ENCODE measurements at regions not wholly inside any gene's neighbourhood (a gene's known extent, or its start where the extent isn't known, plus 50 kb on each side); places are given as distances from the start of the nearest gene placed in this dataset.

- no peak for TF ChIP-seq EP300 (IDR thresholded peaks at IDR 0.05)
- TF ChIP-seq POLR2AphosphoS5 (IDR thresholded peaks at IDR 0.05): no peak
- no peak for TF ChIP-seq POLR2A (IDR thresholded peaks at IDR 0.05)
- TF ChIP-seq, protein P1, sequence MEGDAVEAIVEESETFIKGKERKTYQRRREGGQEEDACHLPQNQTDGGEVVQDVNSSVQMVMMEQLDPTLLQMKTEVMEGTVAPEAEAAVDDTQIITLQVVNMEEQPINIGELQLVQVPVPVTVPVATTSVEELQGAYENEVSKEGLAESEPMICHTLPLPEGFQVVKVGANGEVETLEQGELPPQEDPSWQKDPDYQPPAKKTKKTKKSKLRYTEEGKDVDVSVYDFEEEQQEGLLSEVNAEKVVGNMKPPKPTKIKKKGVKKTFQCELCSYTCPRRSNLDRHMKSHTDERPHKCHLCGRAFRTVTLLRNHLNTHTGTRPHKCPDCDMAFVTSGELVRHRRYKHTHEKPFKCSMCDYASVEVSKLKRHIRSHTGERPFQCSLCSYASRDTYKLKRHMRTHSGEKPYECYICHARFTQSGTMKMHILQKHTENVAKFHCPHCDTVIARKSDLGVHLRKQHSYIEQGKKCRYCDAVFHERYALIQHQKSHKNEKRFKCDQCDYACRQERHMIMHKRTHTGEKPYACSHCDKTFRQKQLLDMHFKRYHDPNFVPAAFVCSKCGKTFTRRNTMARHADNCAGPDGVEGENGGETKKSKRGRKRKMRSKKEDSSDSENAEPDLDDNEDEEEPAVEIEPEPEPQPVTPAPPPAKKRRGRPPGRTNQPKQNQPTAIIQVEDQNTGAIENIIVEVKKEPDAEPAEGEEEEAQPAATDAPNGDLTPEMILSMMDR (IDR thresholded peaks at IDR 0.05): no peak
- Histone ChIP-seq H3K36me3 (no peaks in the 10 kb centered on the region), H3K27me3 (peaks cover 4% of the 10 kb centered on the region), H3K4me3 (no peak overlapping the region), H3K27ac (no peak overlapping the region), H3K4me1 (peaks cover 0 to 14% (median 6%) of the 10 kb centered on the region in 3 donors), H3K9me3 (no peaks in the 10 kb centered on the region)
- no peak for ATAC-seq
- WGBS, 2 donors (ENCODE audit: low coverage in 1 of 2): 57 to 83% methylated on average over 1 of the region's 1 CpG
Observed at GRCh38 chr9:117784996-117785395, 80.8 kb downstream of the TLR4 start.

DNA sequence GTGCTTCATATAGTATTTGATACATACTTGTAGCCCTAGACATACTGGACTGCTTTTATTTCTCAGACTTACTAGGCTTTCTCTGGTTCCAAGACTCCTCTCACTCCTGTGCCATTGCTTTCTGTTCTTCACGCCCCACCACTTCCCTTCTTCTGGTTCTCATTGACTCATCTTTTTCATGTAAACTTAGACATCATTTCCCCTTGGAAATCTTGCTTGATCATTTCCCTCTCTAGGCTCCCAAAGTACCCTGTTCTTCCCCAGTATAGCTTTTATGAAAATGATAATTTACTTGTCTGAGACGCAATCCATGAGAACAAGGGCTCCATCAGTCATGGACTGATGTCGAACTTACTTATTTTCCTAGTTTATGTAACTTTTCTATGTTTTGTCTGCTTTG is 83.5 kb downstream of the TLR4 start:
- WGBS, 2 donors (ENCODE audit: low coverage in 1 of 2): 36 to 75% methylated on average over 2 to 3 of the region's 3 CpGs
- no peak overlapping the region for H3K27ac ChIP-seq
- no peak for ATAC-seq

DNA sequence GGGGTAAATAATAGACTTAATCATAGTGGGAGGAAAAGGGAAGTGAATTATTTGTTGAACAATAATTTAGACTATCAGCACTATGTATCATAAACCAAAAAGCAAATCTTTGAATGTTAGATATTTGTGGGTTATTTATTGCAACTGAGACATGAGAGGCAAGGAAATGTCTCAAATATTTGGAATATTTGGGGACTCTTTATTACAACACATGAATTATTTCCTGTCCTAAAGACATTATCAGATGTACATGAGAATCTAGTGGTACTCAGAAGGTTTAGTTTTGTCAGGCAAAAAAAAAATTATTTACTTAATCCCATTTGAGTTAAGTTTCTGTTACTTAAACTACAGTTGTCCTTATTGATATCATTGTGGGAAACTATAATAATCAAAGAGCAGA is 91.1 kb downstream of the TLR4 start:
- no peaks in the 10 kb centered on the region for H3K4me1 ChIP-seq
- TF ChIP-seq POLR2AphosphoS5 (IDR thresholded peaks at IDR 0.05) (no peak), POLR2A (IDR thresholded peaks at IDR 0.05) (no peak), EP300 (IDR thresholded peaks at IDR 0.05) (no peak)
- TF ChIP-seq, protein P1 (IDR thresholded peaks at IDR 0.05): no peak
- no peak for ATAC-seq
- H3K36me3 ChIP-seq: no peaks in the 10 kb centered on the region
- peaks cover 0 to 5% (median 0%) of the 10 kb centered on the region in 3 donors for H3K9me3 ChIP-seq
- no peaks in the 10 kb centered on the region for H3K27me3 ChIP-seq
- H3K4me3 ChIP-seq: no peak overlapping the region
- H3K27ac ChIP-seq: no peak overlapping the region

More for the DNA sequence above, 83.5 kb downstream of the TLR4 start:
- TF ChIP-seq POLR2AphosphoS5 (IDR thresholded peaks at IDR 0.05) (no peak), EP300 (IDR thresholded peaks at IDR 0.05) (no peak), POLR2A (IDR thresholded peaks at IDR 0.05) (no peak)
- TF ChIP-seq, protein P1 (IDR thresholded peaks at IDR 0.05): no peak
- H3K4me3 ChIP-seq: no peak overlapping the region
- no peaks in the 10 kb centered on the region for H3K36me3 ChIP-seq
- H3K27me3 ChIP-seq: no peaks in the 10 kb centered on the region
- H3K4me1 ChIP-seq: peaks cover 0 to 9% (median 6%) of the 10 kb centered on the region in 3 donors
- peaks cover 0 to 5% (median 0%) of the 10 kb centered on the region in 3 donors for H3K9me3 ChIP-seq

DNA sequence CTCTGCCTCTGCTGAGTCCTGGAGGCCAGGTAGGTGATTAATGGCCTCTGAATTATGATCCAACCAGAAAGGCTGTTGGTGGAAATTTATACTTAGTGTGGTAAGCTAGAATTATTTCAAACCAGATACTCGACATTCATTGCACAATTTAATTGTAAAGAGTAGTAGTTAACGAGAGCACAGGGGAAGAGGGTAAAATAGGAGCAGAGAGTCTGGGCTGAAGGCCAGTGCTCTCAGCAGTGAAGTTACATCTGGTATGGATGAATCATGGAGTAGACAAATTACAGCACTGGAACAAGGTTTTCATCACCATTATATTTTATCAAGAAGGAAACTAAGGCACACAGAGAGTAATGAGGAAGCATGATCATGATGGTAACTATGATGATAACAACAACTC is 92.5 kb downstream of the TLR4 start:
- Histone ChIP-seq H3K4me3 (no peak overlapping the region), H3K9me3 (no peaks in the 10 kb centered on the region), H3K27me3 (no peaks in the 10 kb centered on the region), H3K36me3 (no peaks in the 10 kb centered on the region), H3K4me1 (no peaks in the 10 kb centered on the region), H3K27ac (no peak overlapping the region)
- TF ChIP-seq, protein P1 (IDR thresholded peaks at IDR 0.05): no peak
- TF ChIP-seq POLR2A (IDR thresholded peaks at IDR 0.05) (no peak), EP300 (IDR thresholded peaks at IDR 0.05) (no peak), POLR2AphosphoS5 (IDR thresholded peaks at IDR 0.05) (no peak)
- WGBS, 2 donors (ENCODE audit: low coverage in 1 of 2): 56% methylated on average over 2 of the region's 2 CpGs; no CpG with 5 or more reads in 1 of the 2 donors
- no peak for ATAC-seq

DNA sequence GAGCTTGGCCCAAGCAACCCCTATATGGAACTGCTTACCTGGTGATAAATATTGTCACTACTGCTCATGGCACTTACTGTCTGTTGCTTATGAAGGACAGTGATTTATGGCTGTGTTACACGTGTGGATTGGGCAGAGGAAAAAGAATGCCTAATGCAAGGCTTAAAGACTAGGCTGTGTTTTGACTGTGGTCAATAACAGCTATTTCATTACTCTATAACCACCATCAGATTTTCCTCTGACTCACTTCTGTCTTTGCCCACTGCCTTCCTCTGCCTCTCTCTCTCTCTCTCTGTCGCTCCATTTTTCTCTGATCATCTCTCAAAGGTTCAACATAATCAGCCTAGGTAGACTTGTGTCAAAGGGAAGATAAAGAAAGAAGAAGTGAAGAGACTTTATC is 96.2 kb downstream of the TLR4 start:
- 62 to 70% methylated on average over 2 of the region's 2 CpGs for WGBS, 2 donors (ENCODE audit: low coverage in 1 of 2)
- no peak overlapping the region for H3K27ac ChIP-seq
- no peak for ATAC-seq
- no peaks in the 10 kb centered on the region for H3K4me1 ChIP-seq
- no peak for TF ChIP-seq POLR2AphosphoS5 (IDR thresholded peaks at IDR 0.05)
- no peak overlapping the region for H3K4me3 ChIP-seq
- H3K36me3 ChIP-seq: no peaks in the 10 kb centered on the region
- no peaks in the 10 kb centered on the region for H3K9me3 ChIP-seq
- H3K27me3 ChIP-seq: no peaks in the 10 kb centered on the region
